Thoracic aorta (tissue), 2 donors: ENCODE measurements at regions not wholly inside any gene's neighbourhood (a gene's known extent, or its start where the extent isn't known, plus 50 kb on each side); places are given as distances from the start of the nearest gene placed in this dataset.

Experiments used
- ATAC-seq: fragments of 150-250 bp; one replicate; pipeline ENCODE4 v1.8.0; 2017; ENCODE audit warnings: low read depth; ENCODE audit not compliant: insufficient number of reproducible peaks, low FRiP score
- DNase-seq: peaks from one replicate; pipeline ENCODE4 v3.0.0-alpha.2; 2020; ENCODE audit warnings: low spot score
- H3K27ac ChIP-seq, 2 donors: fragments of 200-600 bp; sonication (generic); 1 replicate in 1 of 2; 2 replicates in 1 of 2; pipeline ENCODE4 v1.5.1; 2016; ENCODE audit warnings: mild to moderate bottlenecking in 2 of 2, moderate library complexity in 2 of 2
- H3K27me3 ChIP-seq: fragments of 200-600 bp; sonication (generic); replicated peaks from 2 replicates; pipeline ENCODE4 v1.6.0; 2016; ENCODE audit warnings: mild to moderate bottlenecking; ENCODE audit not compliant: insufficient read depth
- H3K36me3 ChIP-seq: fragments of 200-600 bp; sonication (generic); one replicate; pipeline ENCODE4 v1.5.1; 2016
- H3K4me1 ChIP-seq, 2 donors: fragments of 200-600 bp; sonication (generic); 1 replicate in 1 of 2; 2 replicates in 1 of 2; pipeline versions ENCODE4 v1.5.1 to v1.6.0; 2016; ENCODE audit warnings: low read depth in 2 of 2, mild to moderate bottlenecking in 1 of 2; ENCODE audit not compliant: control insufficient read depth in 1 of 2
- H3K4me3 ChIP-seq: fragments of 200-600 bp; sonication (generic); 2 replicates; pipeline ENCODE4 v1.5.1; 2016; ENCODE audit warnings: mild to moderate bottlenecking
- H3K9me3 ChIP-seq: fragments of 200-600 bp; sonication (generic); 2 replicates; pipeline ENCODE4 v1.5.1; 2016
- TF ChIP-seq, protein P1 (sequence below): fragments of 200-600 bp; sonication (generic); IDR thresholded peaks from one replicate; pipeline ENCODE4 v1.5.1; 2019; ENCODE audit warnings: antibody characterized with exemption

- TF ChIP-seq, protein P1, sequence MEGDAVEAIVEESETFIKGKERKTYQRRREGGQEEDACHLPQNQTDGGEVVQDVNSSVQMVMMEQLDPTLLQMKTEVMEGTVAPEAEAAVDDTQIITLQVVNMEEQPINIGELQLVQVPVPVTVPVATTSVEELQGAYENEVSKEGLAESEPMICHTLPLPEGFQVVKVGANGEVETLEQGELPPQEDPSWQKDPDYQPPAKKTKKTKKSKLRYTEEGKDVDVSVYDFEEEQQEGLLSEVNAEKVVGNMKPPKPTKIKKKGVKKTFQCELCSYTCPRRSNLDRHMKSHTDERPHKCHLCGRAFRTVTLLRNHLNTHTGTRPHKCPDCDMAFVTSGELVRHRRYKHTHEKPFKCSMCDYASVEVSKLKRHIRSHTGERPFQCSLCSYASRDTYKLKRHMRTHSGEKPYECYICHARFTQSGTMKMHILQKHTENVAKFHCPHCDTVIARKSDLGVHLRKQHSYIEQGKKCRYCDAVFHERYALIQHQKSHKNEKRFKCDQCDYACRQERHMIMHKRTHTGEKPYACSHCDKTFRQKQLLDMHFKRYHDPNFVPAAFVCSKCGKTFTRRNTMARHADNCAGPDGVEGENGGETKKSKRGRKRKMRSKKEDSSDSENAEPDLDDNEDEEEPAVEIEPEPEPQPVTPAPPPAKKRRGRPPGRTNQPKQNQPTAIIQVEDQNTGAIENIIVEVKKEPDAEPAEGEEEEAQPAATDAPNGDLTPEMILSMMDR = no peak
These were observed 93.7 kb downstream of the THNSL2 start for GRCh38 chr2:88263861-88264260.

DNA sequence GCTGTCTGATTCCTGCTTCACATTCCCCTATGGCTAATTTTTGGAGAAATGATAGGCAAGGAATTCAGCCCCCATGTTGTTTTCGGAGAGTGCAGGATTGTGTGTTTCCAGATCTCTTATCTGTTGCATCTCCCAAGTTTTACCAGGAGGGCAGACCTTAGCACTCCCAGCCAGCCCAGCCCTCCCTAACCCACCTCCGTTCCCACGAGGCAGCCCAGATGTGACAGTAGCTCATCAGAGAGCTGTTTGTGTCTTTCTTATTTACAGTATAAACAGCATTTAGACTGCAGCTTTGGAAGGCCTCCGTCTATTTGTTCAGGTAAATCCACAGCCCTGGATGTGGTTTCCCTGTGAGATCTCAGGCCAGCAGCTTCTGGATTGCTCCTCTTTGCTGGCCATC, 91.6 kb downstream of the THNSL2 start:
- Histone ChIP-seq H3K4me3 (no peak overlapping the region), H3K36me3 (no peaks in the 10 kb centered on the region), H3K27ac (no peak overlapping the region), H3K4me1 (no peaks in the 10 kb centered on the region), H3K9me3 (no peaks in the 10 kb centered on the region), H3K27me3 (no peaks in the 10 kb centered on the region)
- DNase-seq = no peak
- TF ChIP-seq, protein P1 = no peak
- no peak for ATAC-seq

More at GRCh38 chr2:88263861-88264260, 93.7 kb downstream of the THNSL2 start:
- Histone ChIP-seq H3K27me3 (no peaks in the 10 kb centered on the region), H3K4me1 (no peaks in the 10 kb centered on the region), H3K27ac (no peak overlapping the region), H3K36me3 (no peaks in the 10 kb centered on the region), H3K9me3 (no peaks in the 10 kb centered on the region), H3K4me3 (no peak overlapping the region)
- ATAC-seq (no peak), DNase-seq (no peak)

DNA sequence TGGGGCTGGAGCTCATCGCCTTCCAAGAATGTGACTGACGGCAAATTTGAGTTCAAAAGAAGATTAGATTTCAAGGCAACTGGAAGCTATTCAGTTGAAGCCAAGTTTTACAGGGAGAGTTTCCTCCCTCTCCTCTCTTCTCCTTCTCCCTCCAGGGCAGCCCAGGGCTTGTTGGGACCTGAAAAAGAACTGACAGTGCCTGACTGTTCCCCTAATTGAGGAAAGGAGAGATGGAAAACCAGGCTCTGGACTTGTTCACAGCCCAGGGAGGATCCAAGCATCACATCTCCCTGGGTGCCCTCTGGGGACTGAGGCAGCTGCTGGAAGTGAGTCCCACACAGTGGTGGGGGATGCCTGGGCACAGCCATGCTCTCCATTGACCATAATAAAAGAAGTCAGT, 88.1 kb downstream of the THNSL2 start:
- no peaks in the 10 kb centered on the region for H3K36me3 ChIP-seq
- H3K27ac ChIP-seq = no peak overlapping the region
- no peaks in the 10 kb centered on the region for H3K4me1 ChIP-seq
- no peak for DNase-seq
- ATAC-seq = no peak
- H3K4me3 ChIP-seq = no peak overlapping the region
- TF ChIP-seq, protein P1 = no peak
- H3K27me3 ChIP-seq = no peaks in the 10 kb centered on the region
- no peaks in the 10 kb centered on the region for H3K9me3 ChIP-seq

GRCh38 chr2:88254437-88255091, 84.4 kb downstream of the THNSL2 start:
- Histone ChIP-seq H3K27ac (no peak overlapping the region), H3K27me3 (no peaks in the 10 kb centered on the region), H3K4me3 (no peak overlapping the region), H3K9me3 (no peaks in the 10 kb centered on the region), H3K4me1 (no peaks in the 10 kb centered on the region), H3K36me3 (no peaks in the 10 kb centered on the region)
- ATAC-seq = no peak
- TF ChIP-seq, protein P1 = no peak
- no peak for DNase-seq

DNA sequence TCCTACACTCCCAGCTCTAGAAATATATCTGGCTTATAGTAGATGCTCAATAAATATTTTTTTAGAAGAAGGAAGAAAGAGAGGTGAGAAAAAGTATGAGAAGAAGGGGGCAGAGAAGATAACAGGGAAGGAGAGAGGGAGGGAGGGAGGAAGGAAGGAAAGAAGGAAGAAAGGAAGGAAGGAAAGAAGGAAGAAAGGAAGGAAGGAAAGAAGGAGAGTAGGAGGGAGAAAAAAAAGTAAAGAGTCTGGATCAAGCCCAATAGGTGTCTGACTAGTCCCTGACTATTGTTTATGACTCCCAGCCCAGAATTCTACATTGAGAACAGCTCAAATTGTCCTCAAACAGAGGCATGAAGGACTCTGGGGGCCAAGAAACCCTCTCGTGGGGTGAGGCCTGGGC, 83.9 kb downstream of the THNSL2 start:
- Histone ChIP-seq H3K4me1 (no peaks in the 10 kb centered on the region), H3K36me3 (no peaks in the 10 kb centered on the region), H3K9me3 (no peaks in the 10 kb centered on the region), H3K27me3 (no peaks in the 10 kb centered on the region), H3K27ac (no peak overlapping the region), H3K4me3 (no peak overlapping the region)
- DNase-seq = no peak
- ATAC-seq = no peak
- TF ChIP-seq, protein P1 = no peak
